GM23338 (cell line): ENCODE measurements at regions not wholly inside any gene's neighbourhood (a gene's known extent, or its start where the extent isn't known, plus 50 kb on each side); places are given as distances from the start of the nearest gene placed in this dataset.

ENCODE experiments used
- EZH2 ChIP-seq: fragments of 200-600 bp; sonication (generic); IDR thresholded peaks from one replicate; pipeline ENCODE4 v1.8.0; 2017; ENCODE audit warnings: antibody characterized with exemption, mild to moderate bottlenecking, low read depth; ENCODE audit not compliant: unreplicated experiment
- TF ChIP-seq, protein P1 (sequence below), 2 experiments: fragments of 200-600 bp in 1 of 2; sonication (generic) in 1 of 2; conservative IDR thresholded peaks; 2 replicates each; pipeline versions ENCODE4 v1.5.1 to v1.6.1; 2016 to 2017; ENCODE audit warnings: antibody characterized with exemption in 2 of 2, low read depth in 2 of 2, mild to moderate bottlenecking in 2 of 2, moderate library complexity in 1 of 2

- TF ChIP-seq, protein P1, sequence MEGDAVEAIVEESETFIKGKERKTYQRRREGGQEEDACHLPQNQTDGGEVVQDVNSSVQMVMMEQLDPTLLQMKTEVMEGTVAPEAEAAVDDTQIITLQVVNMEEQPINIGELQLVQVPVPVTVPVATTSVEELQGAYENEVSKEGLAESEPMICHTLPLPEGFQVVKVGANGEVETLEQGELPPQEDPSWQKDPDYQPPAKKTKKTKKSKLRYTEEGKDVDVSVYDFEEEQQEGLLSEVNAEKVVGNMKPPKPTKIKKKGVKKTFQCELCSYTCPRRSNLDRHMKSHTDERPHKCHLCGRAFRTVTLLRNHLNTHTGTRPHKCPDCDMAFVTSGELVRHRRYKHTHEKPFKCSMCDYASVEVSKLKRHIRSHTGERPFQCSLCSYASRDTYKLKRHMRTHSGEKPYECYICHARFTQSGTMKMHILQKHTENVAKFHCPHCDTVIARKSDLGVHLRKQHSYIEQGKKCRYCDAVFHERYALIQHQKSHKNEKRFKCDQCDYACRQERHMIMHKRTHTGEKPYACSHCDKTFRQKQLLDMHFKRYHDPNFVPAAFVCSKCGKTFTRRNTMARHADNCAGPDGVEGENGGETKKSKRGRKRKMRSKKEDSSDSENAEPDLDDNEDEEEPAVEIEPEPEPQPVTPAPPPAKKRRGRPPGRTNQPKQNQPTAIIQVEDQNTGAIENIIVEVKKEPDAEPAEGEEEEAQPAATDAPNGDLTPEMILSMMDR (conservative IDR thresholded peaks at IDR 0.05; ENCODE audit: low read depth in 2 of 2): no peak
- TF ChIP-seq EZH2: no peak
Measured at GRCh38 chr3:182124716-182125115, 413.0 kb downstream of the SOX2 start.
